ENCODE measurements at regions not wholly inside any gene's neighbourhood (a gene's known extent, or its start where the extent isn't known, plus 50 kb on each side); places are given as distances from the start of the nearest gene placed in this dataset.

GRCh38 chr3:104126463-104126862 lies 1240.2 kb upstream of the ALCAM start:
- Histone ChIP-seq H3K27ac (no peak overlapping the region), H3K9me3 (no peaks in the 10 kb centered on the region; the same call in 2 of the 3 replicates), H3K4me2 (no peak overlapping the region), H3K4me3 (no peak overlapping the region), H3K4me1 (no peaks in the 10 kb centered on the region)
- CTCF ChIA-PET, result no interaction called here
- FAIRE-seq (no peak), ATAC-seq (no peak), DNase-seq (ENCODE audit: low read depth in 1 of 2, low spot score in 1 of 2) (no peak)
- WGBS (ENCODE audit: missing lambda C conversion rate), result 45% methylated on average over 4 of the region's 4 CpGs
- TF ChIP-seq CBX2 (IDR thresholded peaks at IDR 0.05; ENCODE audit: borderline replicate concordance, low read depth), result no peak
- POLR2A ChIA-PET, result no interaction called here

GRCh38 chr3:104126864-104127553 lies 1239.7 kb upstream of the ALCAM start:
- Histone ChIP-seq H3K4me2 (no peak overlapping the region), H3K4me3 (no peak overlapping the region), H3K4me1 (no peaks in the 10 kb centered on the region), H3K9me3 (no peaks in the 10 kb centered on the region; the same call in 2 of the 3 replicates), H3K27ac (no peak overlapping the region)
- CTCF ChIA-PET, result no interaction called here
- FAIRE-seq (no peak), ATAC-seq (no peak), DNase-seq (ENCODE audit: low read depth in 1 of 2, low spot score in 1 of 2) (no peak)
- WGBS (ENCODE audit: missing lambda C conversion rate), result 46% methylated on average over 7 of the region's 7 CpGs
- POLR2A ChIA-PET, result no interaction called here
- no peak for TF ChIP-seq PHF8 (IDR thresholded peaks at IDR 0.05; ENCODE audit: borderline replicate concordance, low read depth)
- no peak for TF ChIP-seq TP53 (CRISPR knock-in tag; IDR thresholded peaks at IDR 0.05)
- no peak for TF ChIP-seq ZNF302 (CRISPR knock-in tag; IDR thresholded peaks at IDR 0.05)
- TF ChIP-seq POLR2A (IDR thresholded peaks at IDR 0.05; ENCODE audit: low read length), result no peak
- no peak for TF ChIP-seq HOXB5 (CRISPR knock-in tag; IDR thresholded peaks at IDR 0.05)

DNA sequence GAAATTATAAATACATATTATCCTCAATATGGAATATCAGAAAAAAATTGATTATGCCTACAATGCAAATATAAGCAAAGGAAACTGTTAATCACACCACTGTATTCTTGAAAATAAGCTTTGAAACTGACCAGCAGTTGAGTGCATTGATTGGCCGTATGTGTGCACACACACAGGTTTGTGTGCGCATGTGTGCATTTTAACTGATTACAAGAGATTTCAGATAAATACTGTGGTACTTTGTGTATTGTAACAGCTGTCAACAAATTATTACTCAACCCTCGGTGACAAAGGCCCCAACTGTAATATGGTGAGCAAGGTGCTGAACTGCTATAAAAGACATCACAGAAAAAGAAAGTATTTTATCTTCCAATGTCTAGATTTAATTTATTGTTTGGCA lies 1238.9 kb upstream of the ALCAM start:
- no peak for ATAC-seq
- CTCF ChIA-PET, result no interaction called here
- 67% methylated on average over 3 of the region's 3 CpGs for WGBS (ENCODE audit: missing lambda C conversion rate)
- H3K4me2 ChIP-seq, result no peak overlapping the region
- no peak overlapping the region for H3K4me3 ChIP-seq
- no peak overlapping the region for H3K27ac ChIP-seq
- TF ChIP-seq HOXB5 (CRISPR knock-in tag; IDR thresholded peaks at IDR 0.05) (no peak), CEBPB (IDR thresholded peaks at IDR 0.05) (no peak), USF2 (IDR thresholded peaks at IDR 0.05) (no peak), NPAS2 (CRISPR knock-in tag; IDR thresholded peaks at IDR 0.05; ENCODE audit: borderline replicate concordance) (no peak), HOXB13 (CRISPR knock-in tag; IDR thresholded peaks at IDR 0.05; ENCODE audit: low read depth) (no peak), KDM1A (IDR thresholded peaks at IDR 0.05; ENCODE audit: low read depth) (no peak), TP53 (CRISPR knock-in tag; IDR thresholded peaks at IDR 0.05) (no peak), RARB (CRISPR knock-in tag; IDR thresholded peaks at IDR 0.05) (no peak), MAFK (IDR thresholded peaks at IDR 0.05; ENCODE audit: partially characterized antibody) (no peak), GATA3 (IDR thresholded peaks at IDR 0.05; ENCODE audit: borderline replicate concordance) (no peak), FOSL2 (IDR thresholded peaks at IDR 0.05) (no peak), FOSL2 (CRISPR knock-in tag; IDR thresholded peaks at IDR 0.05) (no peak), PBX3 (IDR thresholded peaks at IDR 0.05) (no peak), CHD4 (IDR thresholded peaks at IDR 0.05; ENCODE audit: borderline replicate concordance) (no peak), POLR2A (IDR thresholded peaks at IDR 0.05; ENCODE audit: low read length) (no peak), NR3C1 (IDR thresholded peaks at IDR 0.05) (no peak), ESRRA (IDR thresholded peaks at IDR 0.05; ENCODE audit: borderline replicate concordance, low read length) (no peak), RCOR1 (IDR thresholded peaks at IDR 0.05; ENCODE audit: low read depth, low read length) (no peak)
- TF ChIP-seq, protein P1, sequence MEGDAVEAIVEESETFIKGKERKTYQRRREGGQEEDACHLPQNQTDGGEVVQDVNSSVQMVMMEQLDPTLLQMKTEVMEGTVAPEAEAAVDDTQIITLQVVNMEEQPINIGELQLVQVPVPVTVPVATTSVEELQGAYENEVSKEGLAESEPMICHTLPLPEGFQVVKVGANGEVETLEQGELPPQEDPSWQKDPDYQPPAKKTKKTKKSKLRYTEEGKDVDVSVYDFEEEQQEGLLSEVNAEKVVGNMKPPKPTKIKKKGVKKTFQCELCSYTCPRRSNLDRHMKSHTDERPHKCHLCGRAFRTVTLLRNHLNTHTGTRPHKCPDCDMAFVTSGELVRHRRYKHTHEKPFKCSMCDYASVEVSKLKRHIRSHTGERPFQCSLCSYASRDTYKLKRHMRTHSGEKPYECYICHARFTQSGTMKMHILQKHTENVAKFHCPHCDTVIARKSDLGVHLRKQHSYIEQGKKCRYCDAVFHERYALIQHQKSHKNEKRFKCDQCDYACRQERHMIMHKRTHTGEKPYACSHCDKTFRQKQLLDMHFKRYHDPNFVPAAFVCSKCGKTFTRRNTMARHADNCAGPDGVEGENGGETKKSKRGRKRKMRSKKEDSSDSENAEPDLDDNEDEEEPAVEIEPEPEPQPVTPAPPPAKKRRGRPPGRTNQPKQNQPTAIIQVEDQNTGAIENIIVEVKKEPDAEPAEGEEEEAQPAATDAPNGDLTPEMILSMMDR (IDR thresholded peaks at IDR 0.05), result no peak
- no peak for FAIRE-seq
- DNase-seq (ENCODE audit: low read depth in 1 of 2, low spot score in 1 of 2), result no peak
- no peaks in the 10 kb centered on the region for H3K4me1 ChIP-seq
- POLR2A ChIA-PET, result no interaction called here
- H3K9me3 ChIP-seq, result no peaks in the 10 kb centered on the region; the same call in 2 of the 3 replicates

Measured in A549 (cell line).